C4-2B (cell line): ENCODE measurements at regions not wholly inside any gene's neighbourhood (a gene's known extent, or its start where the extent isn't known, plus 50 kb on each side); places are given as distances from the start of the nearest gene placed in this dataset.

Source experiments
- ZFX ChIP-seq: fragments of 450-650 bp; IDR thresholded peaks from 2 replicates; pipeline ENCODE4 v1.6.1; 2017
- TF ChIP-seq, protein P1 (sequence below): fragments of 450-650 bp; conservative IDR thresholded peaks from 2 replicates; pipeline ENCODE4 v1.5.1; 2017; ENCODE audit warnings: mild to moderate bottlenecking

DNA sequence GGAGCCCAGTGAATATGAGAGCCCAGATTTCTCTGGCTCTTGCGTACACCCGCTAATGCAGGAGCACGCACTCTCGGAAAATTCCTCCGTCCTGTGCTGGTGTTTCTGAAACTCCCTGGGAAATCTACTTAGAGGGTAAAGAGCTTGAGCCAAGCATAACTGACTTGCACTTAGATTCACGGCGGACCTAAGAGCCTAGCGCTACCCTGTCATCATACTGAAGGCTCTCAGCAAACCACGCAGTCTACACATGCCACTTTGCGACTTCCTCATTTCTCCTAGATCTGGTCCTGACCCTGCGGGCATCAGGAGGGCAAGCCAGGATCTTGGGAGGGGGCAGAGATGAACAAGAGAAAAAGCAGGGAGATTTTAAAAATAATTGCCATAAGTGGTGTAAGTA, 324.7 kb downstream of the CD83 start:
- TF ChIP-seq, protein P1, sequence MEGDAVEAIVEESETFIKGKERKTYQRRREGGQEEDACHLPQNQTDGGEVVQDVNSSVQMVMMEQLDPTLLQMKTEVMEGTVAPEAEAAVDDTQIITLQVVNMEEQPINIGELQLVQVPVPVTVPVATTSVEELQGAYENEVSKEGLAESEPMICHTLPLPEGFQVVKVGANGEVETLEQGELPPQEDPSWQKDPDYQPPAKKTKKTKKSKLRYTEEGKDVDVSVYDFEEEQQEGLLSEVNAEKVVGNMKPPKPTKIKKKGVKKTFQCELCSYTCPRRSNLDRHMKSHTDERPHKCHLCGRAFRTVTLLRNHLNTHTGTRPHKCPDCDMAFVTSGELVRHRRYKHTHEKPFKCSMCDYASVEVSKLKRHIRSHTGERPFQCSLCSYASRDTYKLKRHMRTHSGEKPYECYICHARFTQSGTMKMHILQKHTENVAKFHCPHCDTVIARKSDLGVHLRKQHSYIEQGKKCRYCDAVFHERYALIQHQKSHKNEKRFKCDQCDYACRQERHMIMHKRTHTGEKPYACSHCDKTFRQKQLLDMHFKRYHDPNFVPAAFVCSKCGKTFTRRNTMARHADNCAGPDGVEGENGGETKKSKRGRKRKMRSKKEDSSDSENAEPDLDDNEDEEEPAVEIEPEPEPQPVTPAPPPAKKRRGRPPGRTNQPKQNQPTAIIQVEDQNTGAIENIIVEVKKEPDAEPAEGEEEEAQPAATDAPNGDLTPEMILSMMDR: no peak
- TF ChIP-seq ZFX: no peak
